NT2/D1 (cell line): ENCODE measurements at regions not wholly inside any gene's neighbourhood (a gene's known extent, or its start where the extent isn't known, plus 50 kb on each side); places are given as distances from the start of the nearest gene placed in this dataset.

Source experiments
- SUZ12 ChIP-seq: IDR thresholded peaks from 2 replicates; pipeline ENCODE4 v1.6.1; 2011; ENCODE audit not compliant: insufficient read length, insufficient read depth; ENCODE audit errors: extremely low read depth
- ZNF274 ChIP-seq: IDR thresholded peaks from 2 replicates; pipeline ENCODE4 v1.6.1; 2011; ENCODE audit warnings: mild to moderate bottlenecking, low read depth, low read length

- TF ChIP-seq SUZ12 (no peak), ZNF274 (no peak)
Observed at GRCh38 chr10:42984035-42984610, 92.7 kb upstream of the RET start.
